Esophagus muscularis mucosa (tissue), 3 donors: ENCODE measurements at regions not wholly inside any gene's neighbourhood (a gene's known extent, or its start where the extent isn't known, plus 50 kb on each side); places are given as distances from the start of the nearest gene placed in this dataset.

Experiments used
- CTCF ChIP-seq, 3 experiments: fragments of 200-600 bp in 2 of 3; fragments of 450-650 bp in 1 of 3; sonication (generic) in 2 of 3; IDR thresholded peaks; one replicate each; pipeline ENCODE4 v1.5.1; 2017 to 2019; ENCODE audit warnings: antibody characterized with exemption in 3 of 3, mild to moderate bottlenecking in 2 of 3, moderate library complexity in 1 of 3
- POLR2A ChIP-seq: fragments of 450-650 bp; IDR thresholded peaks from one replicate; pipeline ENCODE4 v1.6.1; 2017; ENCODE audit warnings: antibody characterized with exemption, moderate library complexity, mild to moderate bottlenecking, low read depth
- POLR2AphosphoS5 ChIP-seq, 2 donors: sonication (generic); formaldehyde crosslinking; IDR thresholded peaks; one replicate each; pipeline ENCODE4 v1.6.1; 2017; ENCODE audit warnings: antibody characterized with exemption in 2 of 2

- TF ChIP-seq POLR2A (no peak), CTCF (IDR thresholded peaks at IDR 0.05) (no peak), POLR2AphosphoS5 (IDR thresholded peaks at IDR 0.05) (no peak)
Observed at GRCh38 chr19:31071136-31071855, 277.9 kb downstream of the TSHZ3 start.
